Thoracic aorta (tissue), 2 donors: ENCODE measurements at regions not wholly inside any gene's neighbourhood (a gene's known extent, or its start where the extent isn't known, plus 50 kb on each side); places are given as distances from the start of the nearest gene placed in this dataset.
A peak's percentile ranks its signal among the peaks of the same experiment; 100 is the strongest.

ENCODE experiments used
- ATAC-seq: fragments of 150-250 bp; one replicate; pipeline ENCODE4 v1.8.0; 2017; ENCODE audit warnings: low read depth; ENCODE audit not compliant: insufficient number of reproducible peaks, low FRiP score
- DNase-seq: peaks from one replicate; pipeline ENCODE4 v3.0.0-alpha.2; 2020; ENCODE audit warnings: low spot score
- H3K27ac ChIP-seq, 2 donors: fragments of 200-600 bp; sonication (generic); 1 replicate in 1 of 2; 2 replicates in 1 of 2; pipeline ENCODE4 v1.5.1; 2016; ENCODE audit warnings: mild to moderate bottlenecking in 2 of 2, moderate library complexity in 2 of 2
- H3K27me3 ChIP-seq: fragments of 200-600 bp; sonication (generic); replicated peaks from 2 replicates; pipeline ENCODE4 v1.6.0; 2016; ENCODE audit warnings: mild to moderate bottlenecking; ENCODE audit not compliant: insufficient read depth
- H3K36me3 ChIP-seq: fragments of 200-600 bp; sonication (generic); one replicate; pipeline ENCODE4 v1.5.1; 2016
- H3K4me1 ChIP-seq, 2 donors: fragments of 200-600 bp; sonication (generic); 1 replicate in 1 of 2; 2 replicates in 1 of 2; pipeline versions ENCODE4 v1.5.1 to v1.6.0; 2016; ENCODE audit warnings: low read depth in 2 of 2, mild to moderate bottlenecking in 1 of 2; ENCODE audit not compliant: control insufficient read depth in 1 of 2
- H3K4me3 ChIP-seq: fragments of 200-600 bp; sonication (generic); 2 replicates; pipeline ENCODE4 v1.5.1; 2016; ENCODE audit warnings: mild to moderate bottlenecking
- H3K9me3 ChIP-seq: fragments of 200-600 bp; sonication (generic); 2 replicates; pipeline ENCODE4 v1.5.1; 2016
- CTCF ChIP-seq: fragments of 200-600 bp; sonication (generic); IDR thresholded peaks from one replicate; pipeline ENCODE4 v1.5.1; 2019; ENCODE audit warnings: antibody characterized with exemption

- Histone ChIP-seq H3K4me3 (no peak overlapping the region), H3K9me3 (no peaks in the 10 kb centered on the region), H3K4me1 (peaks cover 11 to 19% of the 10 kb centered on the region in 2 donors), H3K27me3 (no peaks in the 10 kb centered on the region), H3K27ac (no peak overlapping the region), H3K36me3 (no peaks in the 10 kb centered on the region)
- ATAC-seq (no peak), DNase-seq (no peak)
- TF ChIP-seq CTCF = no peak
These were observed 228.8 kb upstream of the STARD13 start for GRCh38 chr13:33514362-33514761.

GRCh38 chr13:33515146-33515545 is 229.6 kb upstream of the STARD13 start:
- TF ChIP-seq CTCF = no peak
- Histone ChIP-seq H3K27me3 (no peaks in the 10 kb centered on the region), H3K4me3 (no peak overlapping the region), H3K9me3 (no peaks in the 10 kb centered on the region), H3K36me3 (no peaks in the 10 kb centered on the region), H3K27ac (no peak overlapping the region), H3K4me1 (peaks cover 9 to 18% of the 10 kb centered on the region in 2 donors)
- DNase-seq (no peak), ATAC-seq (no peak)

GRCh38 chr13:33518452-33518851 is 232.9 kb upstream of the STARD13 start:
- H3K27ac ChIP-seq = no peak overlapping the region
- no peaks in the 10 kb centered on the region for H3K27me3 ChIP-seq
- ATAC-seq (no peak), DNase-seq (no peak)
- peaks cover 8 to 16% of the 10 kb centered on the region in 2 donors for H3K4me1 ChIP-seq
- no peaks in the 10 kb centered on the region for H3K9me3 ChIP-seq
- no peak for TF ChIP-seq CTCF
- no peaks in the 10 kb centered on the region for H3K36me3 ChIP-seq
- no peak overlapping the region for H3K4me3 ChIP-seq

- DNase-seq (no peak), ATAC-seq (no peak)
- TF ChIP-seq CTCF = no peak
- Histone ChIP-seq H3K4me1 (peaks cover 14 to 26% of the 10 kb centered on the region in 2 donors), H3K36me3 (no peaks in the 10 kb centered on the region), H3K27me3 (no peaks in the 10 kb centered on the region), H3K9me3 (no peaks in the 10 kb centered on the region), H3K27ac (peak overlapping the region in 1 of 2 donors; percentile 20), H3K4me3 (no peak overlapping the region)
These were observed 234.3 kb upstream of the STARD13 start for GRCh38 chr13:33519561-33520467.

- Histone ChIP-seq H3K36me3 (no peaks in the 10 kb centered on the region), H3K27me3 (no peaks in the 10 kb centered on the region), H3K27ac (peak overlapping the region; percentile 15 to 20), H3K9me3 (no peaks in the 10 kb centered on the region), H3K4me3 (no peak overlapping the region), H3K4me1 (peaks cover 18 to 31% of the 10 kb centered on the region in 2 donors)
- DNase-seq (no peak), ATAC-seq (no peak)
- TF ChIP-seq CTCF = no peak
These were observed 234.9 kb upstream of the STARD13 start for GRCh38 chr13:33520468-33520839.
